Breast epithelium (tissue), 4 donors: ENCODE measurements at regions not wholly inside any gene's neighbourhood (a gene's known extent, or its start where the extent isn't known, plus 50 kb on each side); places are given as distances from the start of the nearest gene placed in this dataset.

Experiments used
- DNase-seq, 2 donors: peaks; one replicate each; pipeline ENCODE4 v3.0.0-alpha.2; 2019; ENCODE audit warnings: low spot score in 2 of 2
- H3K27ac ChIP-seq, 2 donors: fragments of 200-600 bp; sonication (generic) in 1 of 2; one replicate each; pipeline ENCODE4 v1.5.1; 2016 to 2019; ENCODE audit warnings: mild to moderate bottlenecking in 1 of 2
- H3K27me3 ChIP-seq, 2 donors: fragments of 200-600 bp; sonication (generic) in 1 of 2; one replicate each; pipeline versions ENCODE4 v1.5.1 to v1.6.0; 2017 to 2019; ENCODE audit warnings: control low read depth in 1 of 2, mild to moderate bottlenecking in 1 of 2
- H3K36me3 ChIP-seq: fragments of 200-600 bp; one replicate; pipeline ENCODE4 v1.5.1; 2019
- H3K4me1 ChIP-seq, 2 donors: fragments of 200-600 bp; sonication (generic); one replicate each; pipeline ENCODE4 v1.5.1; 2016 to 2019; ENCODE audit warnings: control low read depth in 1 of 2
- H3K4me3 ChIP-seq, 3 donors: fragments of 200-600 bp; sonication (generic); 1 replicate in 2 of 3; 2 replicates in 1 of 3; pipeline ENCODE4 v1.5.1; 2016 to 2019; ENCODE audit warnings: mild to moderate bottlenecking in 3 of 3, moderate library complexity in 2 of 3
- H3K9me3 ChIP-seq, 2 donors: fragments of 200-600 bp; sonication (generic) in 1 of 2; one replicate each; pipeline ENCODE4 v1.5.1; 2016 to 2019; ENCODE audit warnings: control low read depth in 1 of 2
- POLR2A ChIP-seq: fragments of 450-650 bp; IDR thresholded peaks from one replicate; pipeline ENCODE4 v1.6.1; 2016; ENCODE audit warnings: antibody characterized with exemption, mild to moderate bottlenecking, moderate library complexity
- POLR2AphosphoS5 ChIP-seq, 3 donors: sonication (generic); formaldehyde crosslinking; IDR thresholded peaks; one replicate each; pipeline ENCODE4 v1.6.1; 2017; ENCODE audit warnings: antibody characterized with exemption in 3 of 3
- intact Hi-C: fragments of 100-400 bp; cut with DNase I; formaldehyde crosslinking; loops from one replicate; pipeline ENCODE4 v1.15.1; 2023; ENCODE audit warnings: low total_unique reads
- TF ChIP-seq, protein P1 (sequence below), 3 donors: fragments of 450-650 bp; IDR thresholded peaks; one replicate each; pipeline ENCODE4 v1.5.1; 2016 to 2017; ENCODE audit warnings: antibody characterized with exemption in 3 of 3, mild to moderate bottlenecking in 3 of 3, moderate library complexity in 3 of 3

GRCh38 chr4:187478292-187479140, 517.1 kb upstream of the ZFP42 start:
- TF ChIP-seq, protein P1, sequence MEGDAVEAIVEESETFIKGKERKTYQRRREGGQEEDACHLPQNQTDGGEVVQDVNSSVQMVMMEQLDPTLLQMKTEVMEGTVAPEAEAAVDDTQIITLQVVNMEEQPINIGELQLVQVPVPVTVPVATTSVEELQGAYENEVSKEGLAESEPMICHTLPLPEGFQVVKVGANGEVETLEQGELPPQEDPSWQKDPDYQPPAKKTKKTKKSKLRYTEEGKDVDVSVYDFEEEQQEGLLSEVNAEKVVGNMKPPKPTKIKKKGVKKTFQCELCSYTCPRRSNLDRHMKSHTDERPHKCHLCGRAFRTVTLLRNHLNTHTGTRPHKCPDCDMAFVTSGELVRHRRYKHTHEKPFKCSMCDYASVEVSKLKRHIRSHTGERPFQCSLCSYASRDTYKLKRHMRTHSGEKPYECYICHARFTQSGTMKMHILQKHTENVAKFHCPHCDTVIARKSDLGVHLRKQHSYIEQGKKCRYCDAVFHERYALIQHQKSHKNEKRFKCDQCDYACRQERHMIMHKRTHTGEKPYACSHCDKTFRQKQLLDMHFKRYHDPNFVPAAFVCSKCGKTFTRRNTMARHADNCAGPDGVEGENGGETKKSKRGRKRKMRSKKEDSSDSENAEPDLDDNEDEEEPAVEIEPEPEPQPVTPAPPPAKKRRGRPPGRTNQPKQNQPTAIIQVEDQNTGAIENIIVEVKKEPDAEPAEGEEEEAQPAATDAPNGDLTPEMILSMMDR (IDR thresholded peaks at IDR 0.05): no peak
- no peak for TF ChIP-seq POLR2A
- TF ChIP-seq POLR2AphosphoS5 (IDR thresholded peaks at IDR 0.05): no peak
- Histone ChIP-seq H3K4me1 (peaks cover 0 to 3% of the 10 kb centered on the region in 2 donors), H3K9me3 (no peaks in the 10 kb centered on the region), H3K27me3 (no peaks in the 10 kb centered on the region), H3K36me3 (no peaks in the 10 kb centered on the region), H3K4me3 (peak overlapping the region in 1 of 3 donors; percentile 8), H3K27ac (peak overlapping the region in 1 of 2 donors; percentile 52)
- intact Hi-C loops: no loop called here
- DNase-seq: no peak

DNA sequence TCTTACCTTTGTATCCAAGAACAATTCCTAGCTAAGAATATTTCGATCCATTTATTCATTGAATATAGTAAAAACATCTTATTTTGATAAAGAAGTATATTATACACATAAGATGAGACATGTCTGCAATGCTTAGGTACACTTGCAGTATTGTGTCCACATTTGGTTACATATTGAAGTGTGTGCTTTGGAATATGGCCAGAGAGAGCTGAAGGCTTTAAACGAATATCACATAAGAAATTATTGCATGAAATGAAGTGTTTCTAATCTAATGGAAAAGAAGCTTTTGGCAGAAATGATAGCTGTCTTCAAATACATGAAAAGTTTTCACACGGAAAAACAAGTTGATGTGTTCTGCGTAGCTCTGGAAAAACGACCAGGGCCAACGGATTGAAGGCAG, 516.1 kb upstream of the ZFP42 start:
- H3K4me1 ChIP-seq: peaks cover 0 to 3% of the 10 kb centered on the region in 2 donors
- intact Hi-C loops: no loop called here
- DNase-seq: no peak
- H3K9me3 ChIP-seq: no peaks in the 10 kb centered on the region
- no peaks in the 10 kb centered on the region for H3K27me3 ChIP-seq
- H3K36me3 ChIP-seq: no peaks in the 10 kb centered on the region
- peak overlapping the region in 1 of 2 donors; percentile 3 for H3K27ac ChIP-seq
- H3K4me3 ChIP-seq: no peak overlapping the region
- TF ChIP-seq POLR2A (no peak), POLR2AphosphoS5 (IDR thresholded peaks at IDR 0.05) (no peak)
- TF ChIP-seq, protein P1 (IDR thresholded peaks at IDR 0.05): no peak

- DNase-seq: peak in 1 of 2 donors; percentile 76
- intact Hi-C loops: no loop called here
- H3K4me3 ChIP-seq: peak overlapping the region in 1 of 3 donors; percentile 32
- peak overlapping the region; percentile 51 to 53 for H3K27ac ChIP-seq
- H3K4me1 ChIP-seq: peaks cover 0 to 3% of the 10 kb centered on the region in 2 donors
- TF ChIP-seq POLR2AphosphoS5 (IDR thresholded peaks at IDR 0.05): no peak
- no peak for TF ChIP-seq POLR2A
- TF ChIP-seq, protein P1 (IDR thresholded peaks at IDR 0.05): no peak
- H3K36me3 ChIP-seq: no peaks in the 10 kb centered on the region
- H3K9me3 ChIP-seq: no peaks in the 10 kb centered on the region
- H3K27me3 ChIP-seq: no peaks in the 10 kb centered on the region
Measured at GRCh38 chr4:187480146-187481145, 515.1 kb upstream of the ZFP42 start.

DNA sequence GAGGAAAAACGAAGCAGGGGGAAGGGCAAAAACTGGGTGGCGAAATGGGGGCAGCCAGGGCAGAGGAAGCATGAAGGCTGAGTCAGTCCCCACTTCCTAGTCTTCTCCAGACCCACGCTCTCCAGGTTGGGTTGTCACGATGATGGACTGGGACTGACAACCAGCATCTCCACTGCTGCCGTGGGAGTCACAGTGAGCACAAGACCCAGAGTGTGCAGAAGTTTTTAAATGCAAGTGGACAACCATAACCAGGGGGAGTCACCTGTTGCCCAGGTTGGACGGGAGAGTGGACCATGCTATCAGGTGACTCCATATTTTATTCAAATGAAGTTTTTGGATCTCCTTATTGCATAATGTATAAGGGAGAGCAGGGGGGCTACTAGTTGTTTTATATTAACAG, 511.4 kb upstream of the ZFP42 start:
- no peak for DNase-seq
- H3K4me3 ChIP-seq: no peak overlapping the region
- TF ChIP-seq POLR2A: no peak
- TF ChIP-seq POLR2AphosphoS5 (IDR thresholded peaks at IDR 0.05): no peak
- TF ChIP-seq, protein P1 (IDR thresholded peaks at IDR 0.05): no peak
- H3K27me3 ChIP-seq: no peaks in the 10 kb centered on the region
- peaks cover 0 to 7% of the 10 kb centered on the region in 2 donors for H3K9me3 ChIP-seq
- H3K27ac ChIP-seq: no peak overlapping the region
- no peaks in the 10 kb centered on the region for H3K36me3 ChIP-seq
- intact Hi-C loops: no loop called here
- H3K4me1 ChIP-seq: no peaks in the 10 kb centered on the region
